ENCODE measurements at regions not wholly inside any gene's neighbourhood (a gene's known extent, or its start where the extent isn't known, plus 50 kb on each side); places are given as distances from the start of the nearest gene placed in this dataset.

- TF ChIP-seq ZBTB40 (IDR thresholded peaks at IDR 0.05; ENCODE audit: borderline replicate concordance), result no peak
- no peak for TF ChIP-seq DPF2 (IDR thresholded peaks at IDR 0.05)
- no peak for TF ChIP-seq RCOR1 (conservative IDR thresholded peaks at IDR 0.05; ENCODE audit: low read depth, low read length)
- TF ChIP-seq E2F8 (IDR thresholded peaks at IDR 0.05; ENCODE audit: low read depth, partially characterized antibody), result no peak
- TF ChIP-seq ZBTB4 (CRISPR knock-in tag; IDR thresholded peaks at IDR 0.05), result no peak
Observed at GRCh38 chr3:165462636-165463334, 266.6 kb upstream of the SLITRK3 start (continued).

Measured in GM12878 (cell line).